Prostate gland (tissue), 2 donors: ENCODE measurements at regions not wholly inside any gene's neighbourhood (a gene's known extent, or its start where the extent isn't known, plus 50 kb on each side); places are given as distances from the start of the nearest gene placed in this dataset.

ENCODE experiments used
- CTCF ChIP-seq, 4 experiments: fragments of 200-600 bp in 2 of 4; fragments of 450-650 bp in 2 of 4; sonication (generic) in 2 of 4; IDR thresholded peaks; 1 replicate in 3 of 4; 2 replicates in 1 of 4; pipeline ENCODE4 v1.5.1; 2016 to 2019; ENCODE audit warnings: antibody characterized with exemption in 4 of 4, mild to moderate bottlenecking in 2 of 4, moderate library complexity in 2 of 4
- POLR2A ChIP-seq: fragments of 450-650 bp; IDR thresholded peaks from one replicate; pipeline ENCODE4 v1.6.1; 2016; ENCODE audit warnings: antibody characterized with exemption, mild to moderate bottlenecking
- POLR2AphosphoS5 ChIP-seq: sonication (generic); formaldehyde crosslinking; IDR thresholded peaks from one replicate; pipeline ENCODE4 v1.6.1; 2017; ENCODE audit warnings: antibody characterized with exemption

GRCh38 chr1:3992103-3992556 lies 92.1 kb upstream of the C1orf174 start:
- no peak for TF ChIP-seq CTCF (IDR thresholded peaks at IDR 0.05)
- TF ChIP-seq POLR2AphosphoS5: no peak
- TF ChIP-seq POLR2A: no peak
